ENCODE measurements at regions not wholly inside any gene's neighbourhood (a gene's known extent, or its start where the extent isn't known, plus 50 kb on each side); places are given as distances from the start of the nearest gene placed in this dataset.

DNA sequence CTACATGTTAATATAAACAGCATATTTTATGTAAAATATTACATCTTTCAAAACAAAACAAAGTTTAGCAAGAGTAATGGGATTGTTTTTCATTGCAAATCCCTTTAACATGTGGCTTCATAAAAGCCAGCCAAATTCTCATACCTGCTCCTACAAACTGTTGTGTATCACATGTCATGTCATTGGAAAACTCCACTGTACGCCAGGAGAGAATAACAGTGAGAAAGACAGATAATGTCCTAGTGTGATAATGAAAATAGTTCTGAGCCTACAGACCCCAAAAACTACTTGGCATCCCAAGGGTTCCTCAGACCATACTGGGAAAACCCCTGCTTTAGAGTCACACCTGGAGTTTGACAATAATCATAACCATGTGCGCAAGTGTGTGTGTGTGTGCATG lies 182.7 kb upstream of the HNRNPA3 start:
- DNase-seq: no peak
- H3K18ac ChIP-seq (ENCODE audit: low read length): no peak overlapping the region
- no peak overlapping the region for H3K4me2 ChIP-seq (ENCODE audit: low read length)
- H3K4me1 ChIP-seq (ENCODE audit: control insufficient read depth, low read depth, low read length): no peaks in the 10 kb centered on the region
- no peak overlapping the region for H4K8ac ChIP-seq (ENCODE audit: low read depth, low read length)
- H2BK5ac ChIP-seq (ENCODE audit: low read length): no peak overlapping the region
- no peak overlapping the region for H3K23ac ChIP-seq (ENCODE audit: low read length)
- no peak overlapping the region for H3K56ac ChIP-seq (ENCODE audit: low read length)
- no peak overlapping the region for H3K9ac ChIP-seq (ENCODE audit: low read length)
- no peaks in the 10 kb centered on the region for H3K79me2 ChIP-seq (ENCODE audit: control insufficient read depth, insufficient read depth, low read length)
- H2BK15ac ChIP-seq (replicated peaks; ENCODE audit: low read depth): no peak overlapping the region
- H3K4me3 ChIP-seq (ENCODE audit: low read length): no peak overlapping the region
- no peaks in the 10 kb centered on the region for H3K79me1 ChIP-seq (ENCODE audit: low read length)
- no peaks in the 10 kb centered on the region for H3K27me3 ChIP-seq (ENCODE audit: insufficient read depth, low read length, poor library complexity)
- no peak overlapping the region for H4K5ac ChIP-seq (ENCODE audit: low read length)
- no peaks in the 10 kb centered on the region for H3K36me3 ChIP-seq (ENCODE audit: control insufficient read depth, insufficient read depth, low read length)
- H3K27ac ChIP-seq (ENCODE audit: low read depth, low read length): no peak overlapping the region
- H2AK5ac ChIP-seq (ENCODE audit: low read length): no peak overlapping the region
- no peak overlapping the region for H3K4ac ChIP-seq (ENCODE audit: low read depth, low read length)
- no CpG with 5 or more reads among the region's 2 CpGs for WGBS (ENCODE audit: extremely low coverage, insufficient coverage, low lambda C conversion rate)
- H2BK120ac ChIP-seq (ENCODE audit: low read depth, low read length): no peak overlapping the region

DNA sequence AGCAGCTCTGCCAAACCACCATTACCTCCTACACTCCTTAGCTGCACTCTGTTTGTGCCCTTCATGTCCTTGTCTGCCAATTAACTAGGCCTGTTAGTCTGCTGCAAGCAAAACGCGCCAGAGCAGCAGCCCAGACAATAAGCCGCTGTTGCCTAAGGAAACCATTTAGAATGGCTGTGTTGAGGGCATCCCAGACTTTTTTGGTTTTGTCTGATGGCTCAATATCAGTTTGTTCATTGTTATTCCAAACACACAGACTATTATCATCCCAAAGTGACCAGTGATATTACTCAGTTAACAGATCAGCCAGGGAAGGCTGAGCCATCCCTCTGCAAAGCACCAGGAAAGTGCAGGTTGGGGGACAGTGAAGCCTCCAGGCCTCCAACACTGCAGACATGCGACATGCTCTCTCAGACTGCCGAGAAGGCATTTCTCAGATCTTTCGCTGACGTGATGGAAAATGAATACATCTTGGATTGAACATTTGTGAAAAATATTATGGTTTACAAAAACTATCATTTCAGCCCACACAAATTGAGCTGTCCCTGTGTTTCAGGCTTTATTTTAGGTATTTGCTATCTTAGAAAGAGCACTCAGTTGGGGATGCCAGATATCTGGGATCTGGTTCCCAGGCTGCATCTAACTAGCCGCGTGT lies 182.0 kb upstream of the HNRNPA3 start:
- Histone ChIP-seq H2AK5ac (ENCODE audit: low read length) (no peak overlapping the region), H3K56ac (ENCODE audit: low read length) (no peak overlapping the region), H3K4ac (ENCODE audit: low read depth, low read length) (no peak overlapping the region), H3K79me2 (ENCODE audit: control insufficient read depth, insufficient read depth, low read length) (no peaks in the 10 kb centered on the region), H4K8ac (ENCODE audit: low read depth, low read length) (no peak overlapping the region), H3K9ac (ENCODE audit: low read length) (no peak overlapping the region), H3K27ac (ENCODE audit: low read depth, low read length) (no peak overlapping the region), H2BK15ac (replicated peaks; ENCODE audit: low read depth) (no peak overlapping the region), H3K18ac (ENCODE audit: low read length) (no peak overlapping the region), H3K79me1 (ENCODE audit: low read length) (no peaks in the 10 kb centered on the region), H4K5ac (ENCODE audit: low read length) (no peak overlapping the region), H3K23ac (ENCODE audit: low read length) (no peak overlapping the region), H3K4me1 (ENCODE audit: control insufficient read depth, low read depth, low read length) (no peaks in the 10 kb centered on the region), H3K4me2 (ENCODE audit: low read length) (no peak overlapping the region), H3K4me3 (ENCODE audit: low read length) (no peak overlapping the region), H2BK5ac (ENCODE audit: low read length) (no peak overlapping the region), H2BK120ac (ENCODE audit: low read depth, low read length) (no peak overlapping the region), H3K36me3 (ENCODE audit: control insufficient read depth, insufficient read depth, low read length) (no peaks in the 10 kb centered on the region), H3K27me3 (ENCODE audit: insufficient read depth, low read length, poor library complexity) (no peaks in the 10 kb centered on the region)
- no CpG with 5 or more reads among the region's 9 CpGs for WGBS (ENCODE audit: extremely low coverage, insufficient coverage, low lambda C conversion rate)
- DNase-seq: no peak

DNA sequence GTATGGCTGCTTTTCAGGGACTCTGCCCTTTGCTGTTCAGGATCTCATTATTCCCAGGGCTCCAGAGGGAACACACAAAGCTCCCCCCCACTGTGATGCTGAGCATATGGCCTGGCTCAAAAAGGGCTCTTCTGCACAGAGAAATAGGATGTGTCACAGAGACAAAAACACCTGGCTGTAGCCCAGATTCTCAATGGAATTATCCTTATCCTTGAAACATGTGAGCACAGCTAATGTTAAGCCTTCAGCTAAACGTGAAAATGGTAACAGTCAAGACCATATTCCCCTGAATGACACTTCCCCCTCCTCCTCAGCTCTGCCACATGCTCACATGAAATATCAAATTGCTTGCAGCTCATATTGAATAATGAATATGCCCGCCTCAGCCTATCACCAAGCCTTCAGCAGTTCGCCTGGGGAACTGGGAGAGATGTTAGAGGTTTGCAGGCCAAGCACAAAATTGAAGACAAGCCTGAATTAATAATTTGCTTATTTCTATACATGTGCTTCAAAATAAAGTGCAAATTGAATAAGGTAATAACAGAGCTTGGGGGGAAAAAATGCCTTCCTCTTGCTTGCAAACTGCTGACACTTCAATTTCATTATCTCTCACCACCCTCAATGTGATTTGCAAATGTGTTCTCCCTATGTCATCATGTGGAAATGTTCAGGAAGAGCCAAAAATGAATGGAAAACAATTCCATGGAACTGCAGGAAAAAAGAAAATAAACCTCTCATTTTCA lies 181.0 kb upstream of the HNRNPA3 start:
- H2AK5ac ChIP-seq (ENCODE audit: low read length): no peak overlapping the region
- H3K4me3 ChIP-seq (ENCODE audit: low read length): no peak overlapping the region
- no peak overlapping the region for H4K5ac ChIP-seq (ENCODE audit: low read length)
- WGBS (ENCODE audit: extremely low coverage, insufficient coverage, low lambda C conversion rate): no CpG with 5 or more reads among the region's 3 CpGs
- no peaks in the 10 kb centered on the region for H3K79me2 ChIP-seq (ENCODE audit: control insufficient read depth, insufficient read depth, low read length)
- H3K4me2 ChIP-seq (ENCODE audit: low read length): no peak overlapping the region
- no peak overlapping the region for H3K9ac ChIP-seq (ENCODE audit: low read length)
- H2BK5ac ChIP-seq (ENCODE audit: low read length): no peak overlapping the region
- no peaks in the 10 kb centered on the region for H3K79me1 ChIP-seq (ENCODE audit: low read length)
- H3K23ac ChIP-seq (ENCODE audit: low read length): no peak overlapping the region
- no peaks in the 10 kb centered on the region for H3K4me1 ChIP-seq (ENCODE audit: control insufficient read depth, low read depth, low read length)
- no peak overlapping the region for H3K18ac ChIP-seq (ENCODE audit: low read length)
- H3K27me3 ChIP-seq (ENCODE audit: insufficient read depth, low read length, poor library complexity): no peaks in the 10 kb centered on the region
- H2BK120ac ChIP-seq (ENCODE audit: low read depth, low read length): no peak overlapping the region
- no peak overlapping the region for H4K8ac ChIP-seq (ENCODE audit: low read depth, low read length)
- no peak overlapping the region for H3K27ac ChIP-seq (ENCODE audit: low read depth, low read length)
- no peak overlapping the region for H3K56ac ChIP-seq (ENCODE audit: low read length)
- H3K4ac ChIP-seq (ENCODE audit: low read depth, low read length): no peak overlapping the region
- no peak for DNase-seq
- no peaks in the 10 kb centered on the region for H3K36me3 ChIP-seq (ENCODE audit: control insufficient read depth, insufficient read depth, low read length)
- no peak overlapping the region for H2BK15ac ChIP-seq (replicated peaks; ENCODE audit: low read depth)

DNA sequence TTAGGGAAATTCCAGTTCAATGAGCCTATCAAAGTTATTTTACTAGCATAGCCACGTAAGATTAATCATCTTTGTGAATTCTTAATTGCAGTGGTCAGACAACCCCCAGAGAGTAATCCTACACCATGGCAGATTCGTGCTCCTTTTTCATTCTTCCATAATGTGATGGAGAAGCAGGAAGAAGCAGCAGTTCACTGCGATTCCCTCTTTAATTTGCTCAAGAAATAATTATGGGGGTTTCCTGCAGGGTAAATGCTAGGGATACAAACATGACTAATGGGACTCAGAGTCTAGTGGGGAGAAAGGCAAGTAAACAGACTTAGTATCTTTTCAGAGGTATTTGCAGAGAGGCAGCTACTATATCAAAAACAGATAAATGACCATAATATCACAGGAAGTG lies 175.8 kb upstream of the HNRNPA3 start:
- no peaks in the 10 kb centered on the region for H3K4me1 ChIP-seq (ENCODE audit: control insufficient read depth, low read depth, low read length)
- no peaks in the 10 kb centered on the region for H3K27me3 ChIP-seq (ENCODE audit: insufficient read depth, low read length, poor library complexity)
- H3K36me3 ChIP-seq (ENCODE audit: control insufficient read depth, insufficient read depth, low read length): no peaks in the 10 kb centered on the region
- no peak overlapping the region for H3K9ac ChIP-seq (ENCODE audit: low read length)
- H3K23ac ChIP-seq (ENCODE audit: low read length): no peak overlapping the region
- H3K4me3 ChIP-seq (ENCODE audit: low read length): no peak overlapping the region
- no peak for DNase-seq
- no peak overlapping the region for H3K4ac ChIP-seq (ENCODE audit: low read depth, low read length)
- no peaks in the 10 kb centered on the region for H3K79me2 ChIP-seq (ENCODE audit: control insufficient read depth, insufficient read depth, low read length)
- H3K18ac ChIP-seq (ENCODE audit: low read length): no peak overlapping the region
- no peak overlapping the region for H3K56ac ChIP-seq (ENCODE audit: low read length)
- H3K79me1 ChIP-seq (ENCODE audit: low read length): no peaks in the 10 kb centered on the region
- no peak overlapping the region for H2BK15ac ChIP-seq (replicated peaks; ENCODE audit: low read depth)
- H2BK120ac ChIP-seq (ENCODE audit: low read depth, low read length): no peak overlapping the region
- no peak overlapping the region for H3K27ac ChIP-seq (ENCODE audit: low read depth, low read length)
- WGBS (ENCODE audit: extremely low coverage, insufficient coverage, low lambda C conversion rate): no CpG with 5 or more reads among the region's 3 CpGs
- no peak overlapping the region for H2AK5ac ChIP-seq (ENCODE audit: low read length)
- H3K4me2 ChIP-seq (ENCODE audit: low read length): no peak overlapping the region
- no peak overlapping the region for H4K8ac ChIP-seq (ENCODE audit: low read depth, low read length)
- H2BK5ac ChIP-seq (ENCODE audit: low read length): no peak overlapping the region
- H4K5ac ChIP-seq (ENCODE audit: low read length): no peak overlapping the region

DNA sequence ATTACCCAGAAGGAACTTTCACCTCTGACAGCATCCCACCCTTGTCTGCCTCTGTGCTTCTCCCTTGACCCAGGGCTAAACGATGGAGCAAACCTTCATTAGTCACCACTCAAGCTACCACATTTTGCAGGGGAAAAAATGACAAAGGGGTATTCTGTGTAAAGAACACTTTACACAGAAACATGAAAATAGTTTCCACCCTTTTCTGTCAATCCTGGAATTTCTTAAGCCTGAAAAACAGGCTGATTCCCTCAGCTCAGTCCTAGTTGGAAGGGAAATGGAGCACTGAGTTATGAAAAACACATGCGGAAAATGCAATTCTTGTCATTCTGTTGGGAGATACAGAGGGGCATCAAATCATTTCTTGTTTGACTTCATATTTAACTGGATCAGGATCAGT lies 175.0 kb upstream of the HNRNPA3 start:
- H3K79me2 ChIP-seq (ENCODE audit: control insufficient read depth, insufficient read depth, low read length): no peaks in the 10 kb centered on the region
- H3K36me3 ChIP-seq (ENCODE audit: control insufficient read depth, insufficient read depth, low read length): no peaks in the 10 kb centered on the region
- no peaks in the 10 kb centered on the region for H3K79me1 ChIP-seq (ENCODE audit: low read length)
- no peak overlapping the region for H4K8ac ChIP-seq (ENCODE audit: low read depth, low read length)
- no peak for DNase-seq
- no peak overlapping the region for H3K56ac ChIP-seq (ENCODE audit: low read length)
- no peak overlapping the region for H2BK15ac ChIP-seq (replicated peaks; ENCODE audit: low read depth)
- no peak overlapping the region for H3K23ac ChIP-seq (ENCODE audit: low read length)
- H3K4ac ChIP-seq (ENCODE audit: low read depth, low read length): no peak overlapping the region
- H3K9ac ChIP-seq (ENCODE audit: low read length): no peak overlapping the region
- H2BK120ac ChIP-seq (ENCODE audit: low read depth, low read length): no peak overlapping the region
- no peak overlapping the region for H3K4me2 ChIP-seq (ENCODE audit: low read length)
- no peak overlapping the region for H3K4me3 ChIP-seq (ENCODE audit: low read length)
- no peak overlapping the region for H2AK5ac ChIP-seq (ENCODE audit: low read length)
- H3K4me1 ChIP-seq (ENCODE audit: control insufficient read depth, low read depth, low read length): no peaks in the 10 kb centered on the region
- no peak overlapping the region for H3K18ac ChIP-seq (ENCODE audit: low read length)
- H3K27me3 ChIP-seq (ENCODE audit: insufficient read depth, low read length, poor library complexity): no peaks in the 10 kb centered on the region
- H4K5ac ChIP-seq (ENCODE audit: low read length): no peak overlapping the region
- no CpG with 5 or more reads among the region's 2 CpGs for WGBS (ENCODE audit: extremely low coverage, insufficient coverage, low lambda C conversion rate)
- H2BK5ac ChIP-seq (ENCODE audit: low read length): no peak overlapping the region
- no peak overlapping the region for H3K27ac ChIP-seq (ENCODE audit: low read depth, low read length)
